ENCODE measurements at regions not wholly inside any gene's neighbourhood (a gene's known extent, or its start where the extent isn't known, plus 50 kb on each side); places are given as distances from the start of the nearest gene placed in this dataset.

GRCh38 chr18:41406834-41407233, 548.2 kb upstream of the PIK3C3 start:
- TF ChIP-seq CTCF (IDR thresholded peaks at IDR 0.05; ENCODE audit: low read depth, low read length), result no peak
- no peak for TF ChIP-seq POLR2A (IDR thresholded peaks at IDR 0.05; ENCODE audit: extremely low read depth, insufficient read length)
- no peak for TF ChIP-seq MAX (IDR thresholded peaks at IDR 0.05; ENCODE audit: low read depth, low read length)
